WERI-Rb-1 (cell line): ENCODE measurements at regions not wholly inside any gene's neighbourhood (a gene's known extent, or its start where the extent isn't known, plus 50 kb on each side); places are given as distances from the start of the nearest gene placed in this dataset.

ENCODE experiments used
- DNase-seq: peaks from one replicate; pipeline ENCODE4 v3.0.0-alpha.2; 2020
- H3K27ac ChIP-seq: fragments of 250-450 bp; sonication (Bioruptor Pico); 2 replicates; pipeline ENCODE4 v1.5.1; 2020; ENCODE audit warnings: mild to moderate bottlenecking, moderate library complexity
- H3K27me3 ChIP-seq: fragments of 250-450 bp; sonication (Bioruptor Pico); 2 replicates; pipeline ENCODE4 v1.5.1; 2021; ENCODE audit warnings: mild to moderate bottlenecking, low read depth, moderate library complexity; ENCODE audit not compliant: insufficient read depth, severe bottlenecking
- H3K36me3 ChIP-seq: fragments of 250-450 bp; sonication (Bioruptor Pico); 2 replicates; pipeline ENCODE4 v1.5.1; 2020; ENCODE audit warnings: mild to moderate bottlenecking, moderate library complexity
- H3K4me3 ChIP-seq: 2 replicates; pipeline ENCODE4 v1.5.1; 2011; ENCODE audit warnings: low read depth, mild to moderate bottlenecking, control low read depth, low read length
- H3K9me3 ChIP-seq: fragments of 250-450 bp; sonication (Bioruptor Pico); 2 replicates; pipeline ENCODE4 v1.5.1; 2021; ENCODE audit warnings: mild to moderate bottlenecking, moderate library complexity; ENCODE audit not compliant: severe bottlenecking
- TF ChIP-seq, protein P1 (sequence below): IDR thresholded peaks from 2 replicates; pipeline ENCODE4 v1.5.1; 2011; ENCODE audit warnings: low read depth, mild to moderate bottlenecking, control low read depth, inconsistent platforms, low read length

DNA sequence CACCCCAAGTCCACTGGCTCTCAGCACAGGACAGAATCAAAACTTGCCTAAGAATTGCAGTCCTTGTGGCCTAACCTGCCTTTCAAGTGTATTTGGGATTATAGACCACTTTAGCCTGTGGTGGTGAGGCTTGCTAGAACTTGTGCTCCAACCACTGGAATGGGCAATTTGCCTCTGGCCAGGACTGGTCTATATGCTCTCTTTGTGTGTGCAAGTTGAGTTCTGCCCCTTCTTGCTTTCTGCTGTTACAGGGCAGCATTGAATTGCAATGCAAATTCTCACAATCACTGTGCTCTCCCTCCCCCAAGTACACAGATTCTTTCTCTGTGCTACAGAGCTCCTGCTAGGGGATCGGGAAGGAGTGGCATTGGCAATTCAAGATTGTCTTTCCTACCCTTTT, 233.6 kb upstream of the DIPK2B start:
- DNase-seq = no peak
- no peaks in the 10 kb centered on the region for H3K36me3 ChIP-seq
- TF ChIP-seq, protein P1, sequence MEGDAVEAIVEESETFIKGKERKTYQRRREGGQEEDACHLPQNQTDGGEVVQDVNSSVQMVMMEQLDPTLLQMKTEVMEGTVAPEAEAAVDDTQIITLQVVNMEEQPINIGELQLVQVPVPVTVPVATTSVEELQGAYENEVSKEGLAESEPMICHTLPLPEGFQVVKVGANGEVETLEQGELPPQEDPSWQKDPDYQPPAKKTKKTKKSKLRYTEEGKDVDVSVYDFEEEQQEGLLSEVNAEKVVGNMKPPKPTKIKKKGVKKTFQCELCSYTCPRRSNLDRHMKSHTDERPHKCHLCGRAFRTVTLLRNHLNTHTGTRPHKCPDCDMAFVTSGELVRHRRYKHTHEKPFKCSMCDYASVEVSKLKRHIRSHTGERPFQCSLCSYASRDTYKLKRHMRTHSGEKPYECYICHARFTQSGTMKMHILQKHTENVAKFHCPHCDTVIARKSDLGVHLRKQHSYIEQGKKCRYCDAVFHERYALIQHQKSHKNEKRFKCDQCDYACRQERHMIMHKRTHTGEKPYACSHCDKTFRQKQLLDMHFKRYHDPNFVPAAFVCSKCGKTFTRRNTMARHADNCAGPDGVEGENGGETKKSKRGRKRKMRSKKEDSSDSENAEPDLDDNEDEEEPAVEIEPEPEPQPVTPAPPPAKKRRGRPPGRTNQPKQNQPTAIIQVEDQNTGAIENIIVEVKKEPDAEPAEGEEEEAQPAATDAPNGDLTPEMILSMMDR = no peak
- no peak overlapping the region for H3K4me3 ChIP-seq
- no peak overlapping the region for H3K27ac ChIP-seq
- H3K27me3 ChIP-seq = no peaks in the 10 kb centered on the region
- H3K9me3 ChIP-seq = peaks cover 7% of the 10 kb centered on the region

DNA sequence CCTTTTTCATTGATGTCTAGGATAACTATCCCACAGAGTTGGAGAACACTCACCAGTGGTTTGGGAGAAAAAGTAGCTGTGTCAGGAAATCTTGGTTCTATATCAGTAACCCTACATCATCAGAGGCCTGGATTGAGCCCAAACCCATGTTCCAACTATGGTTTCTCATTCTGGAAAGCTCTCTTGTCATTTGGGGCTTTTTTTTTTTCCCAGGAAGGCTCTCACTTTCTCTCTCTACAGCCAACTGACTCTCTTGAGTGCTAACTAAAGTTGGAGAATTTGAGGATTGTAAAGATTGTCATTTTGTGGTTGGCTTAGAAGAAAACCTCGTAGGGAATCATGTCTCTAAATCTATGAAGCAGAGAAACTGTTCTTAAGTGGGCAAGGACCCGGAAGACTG, 228.2 kb upstream of the DIPK2B start:
- Histone ChIP-seq H3K27ac (no peak overlapping the region), H3K27me3 (no peaks in the 10 kb centered on the region), H3K4me3 (no peak overlapping the region), H3K36me3 (no peaks in the 10 kb centered on the region), H3K9me3 (peaks cover 7% of the 10 kb centered on the region)
- TF ChIP-seq, protein P1 = no peak
- DNase-seq = no peak

DNA sequence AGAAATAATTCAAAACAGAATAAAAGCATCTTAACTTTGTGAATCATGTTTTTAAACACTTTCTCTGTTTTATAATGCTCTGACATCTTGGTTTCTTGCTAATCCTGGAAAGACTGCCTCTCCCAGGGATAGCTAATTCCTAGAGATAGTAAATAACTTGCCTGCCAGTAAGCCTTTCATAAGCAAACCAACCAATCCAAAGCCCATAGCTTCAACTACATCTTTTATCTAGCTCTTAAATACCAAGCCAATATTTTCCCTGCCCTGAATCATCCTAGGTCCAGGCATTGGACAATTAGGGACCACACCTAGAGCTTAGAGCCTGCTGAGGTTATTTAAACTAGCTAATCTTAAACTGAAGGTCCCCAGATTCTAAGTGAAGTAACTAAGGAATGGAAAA, 223.7 kb upstream of the DIPK2B start:
- no peak for DNase-seq
- no peak overlapping the region for H3K27ac ChIP-seq
- no peak overlapping the region for H3K4me3 ChIP-seq
- no peaks in the 10 kb centered on the region for H3K27me3 ChIP-seq
- no peaks in the 10 kb centered on the region for H3K36me3 ChIP-seq
- no peaks in the 10 kb centered on the region for H3K9me3 ChIP-seq
- TF ChIP-seq, protein P1 = no peak

DNA sequence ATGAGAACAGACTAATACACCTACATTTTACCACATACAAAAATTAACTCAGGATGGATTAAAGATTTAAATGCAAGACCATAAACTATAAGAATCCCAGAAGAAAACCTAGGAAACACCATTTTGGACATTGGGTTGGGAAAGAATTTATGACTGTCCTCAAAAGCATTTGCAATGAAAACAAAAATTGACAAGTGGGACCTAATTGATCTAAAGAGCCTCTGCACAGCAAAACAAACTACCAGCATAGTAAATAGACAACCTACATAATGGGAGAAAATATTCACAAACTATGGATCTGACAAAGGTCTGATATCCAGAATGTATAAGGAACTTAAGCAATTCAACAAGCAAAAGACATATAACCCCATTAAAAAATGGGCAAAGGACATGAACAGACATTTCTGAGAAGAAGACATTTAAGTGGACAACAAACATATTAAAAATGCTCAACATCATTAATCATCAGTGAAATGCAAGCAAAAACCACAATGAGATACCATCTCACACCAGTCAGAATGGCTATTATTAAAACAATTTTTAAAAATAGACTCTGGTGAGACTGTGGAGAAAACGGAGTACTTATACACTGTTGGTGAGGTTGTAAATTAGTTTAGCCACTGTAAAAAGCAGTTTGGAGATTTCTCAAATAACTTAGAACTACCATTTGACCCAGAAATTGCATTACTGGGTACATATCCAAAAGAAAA, 221.7 kb upstream of the DIPK2B start:
- Histone ChIP-seq H3K27me3 (no peaks in the 10 kb centered on the region), H3K36me3 (no peaks in the 10 kb centered on the region), H3K9me3 (no peaks in the 10 kb centered on the region), H3K4me3 (no peak overlapping the region), H3K27ac (no peak overlapping the region)
- DNase-seq = no peak
- TF ChIP-seq, protein P1 = no peak

DNA sequence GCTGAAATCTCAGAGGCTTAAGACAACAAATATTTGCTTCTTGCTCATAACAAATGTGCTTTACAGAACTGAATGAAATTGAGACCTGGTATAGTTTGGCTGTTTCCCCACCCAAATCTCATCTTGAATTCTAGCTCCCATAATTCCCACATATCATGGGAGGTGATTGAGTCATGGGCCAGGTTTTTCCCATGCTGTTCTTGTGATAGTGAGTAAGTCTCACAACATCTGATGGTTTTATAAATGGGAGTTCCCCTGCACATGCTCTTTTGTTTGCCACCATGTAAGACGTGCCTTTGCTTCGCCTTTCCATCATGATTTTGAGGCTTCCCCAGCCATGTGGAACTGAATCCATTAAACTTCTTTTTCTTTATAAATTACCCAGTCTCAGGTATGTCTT, 221.1 kb upstream of the DIPK2B start:
- Histone ChIP-seq H3K27ac (no peak overlapping the region), H3K27me3 (no peaks in the 10 kb centered on the region), H3K9me3 (no peaks in the 10 kb centered on the region), H3K4me3 (no peak overlapping the region), H3K36me3 (no peaks in the 10 kb centered on the region)
- no peak for DNase-seq
- TF ChIP-seq, protein P1 = no peak

DNA sequence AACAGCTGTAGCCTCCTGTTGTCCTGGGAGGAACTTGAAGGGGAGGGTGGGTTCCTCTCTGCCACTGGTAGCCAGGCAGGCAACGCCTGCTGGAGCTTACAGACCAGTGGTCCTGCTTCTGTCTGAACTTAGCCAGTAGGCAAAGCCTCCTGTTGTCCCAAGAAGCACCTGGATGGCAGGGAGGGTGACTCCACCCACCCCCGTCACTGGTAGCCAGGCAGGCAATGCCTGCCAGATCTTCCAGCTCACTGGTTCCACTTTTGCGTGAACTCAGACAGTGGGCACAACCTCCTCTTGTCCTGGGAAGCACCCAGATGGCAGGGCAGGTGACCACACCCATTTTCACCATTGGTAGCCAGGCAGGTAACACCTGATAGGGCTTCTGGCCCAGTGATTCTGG, 203.5 kb upstream of the DIPK2B start:
- TF ChIP-seq, protein P1 = no peak
- no peaks in the 10 kb centered on the region for H3K36me3 ChIP-seq
- no peak for DNase-seq
- H3K27me3 ChIP-seq = no peaks in the 10 kb centered on the region
- no peak overlapping the region for H3K4me3 ChIP-seq
- H3K27ac ChIP-seq = no peak overlapping the region
- H3K9me3 ChIP-seq = no peaks in the 10 kb centered on the region
